ENCODE measurements at regions not wholly inside any gene's neighbourhood (a gene's known extent, or its start where the extent isn't known, plus 50 kb on each side); places are given as distances from the start of the nearest gene placed in this dataset.

DNA sequence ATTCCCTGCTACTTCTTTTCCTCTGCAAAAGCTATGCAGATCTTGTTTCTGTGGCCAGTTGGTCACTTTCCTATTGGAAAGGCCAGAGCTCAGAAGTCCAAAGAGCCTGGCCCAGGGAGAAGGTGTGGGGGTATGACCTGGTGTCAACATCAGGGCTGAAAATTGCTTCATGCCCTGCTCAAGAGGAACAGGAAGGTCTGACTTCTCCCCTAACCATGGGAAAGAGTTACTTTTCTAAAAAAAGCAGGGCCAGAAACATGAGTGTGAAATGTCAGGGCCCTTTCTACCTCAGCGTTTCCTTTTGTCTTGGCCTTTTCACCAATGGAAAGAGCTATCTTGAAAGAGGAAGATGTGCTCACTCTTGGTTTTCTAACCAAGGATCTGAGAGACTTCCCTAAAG lies 117.4 kb downstream of the MAFB start:
- TF ChIP-seq CTCF (IDR thresholded peaks at IDR 0.05): no peak
- no peak for TF ChIP-seq EP300 (IDR thresholded peaks at IDR 0.05)
